ENCODE measurements at regions not wholly inside any gene's neighbourhood (a gene's known extent, or its start where the extent isn't known, plus 50 kb on each side); places are given as distances from the start of the nearest gene placed in this dataset.

DNA sequence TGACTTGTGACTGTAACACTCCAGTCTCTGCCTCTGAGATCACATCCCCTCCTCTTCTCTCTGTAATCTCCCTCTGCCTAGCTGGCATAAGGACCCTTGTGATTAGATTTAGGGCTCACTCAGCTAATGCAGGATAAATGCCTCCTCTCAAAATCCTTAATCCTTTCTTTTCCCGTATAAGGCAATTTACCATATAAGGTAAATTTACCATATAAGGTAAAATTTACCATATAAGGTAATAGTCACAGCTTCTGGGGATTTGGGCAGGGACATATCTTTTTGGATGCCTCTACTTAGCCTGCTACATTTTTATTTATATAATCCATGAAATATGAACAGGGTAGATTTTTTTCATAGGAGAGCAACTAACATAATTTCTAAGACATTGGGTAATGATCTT lies 318.0 kb upstream of the PUM3 start:
- DNase-seq = no peak

DNA sequence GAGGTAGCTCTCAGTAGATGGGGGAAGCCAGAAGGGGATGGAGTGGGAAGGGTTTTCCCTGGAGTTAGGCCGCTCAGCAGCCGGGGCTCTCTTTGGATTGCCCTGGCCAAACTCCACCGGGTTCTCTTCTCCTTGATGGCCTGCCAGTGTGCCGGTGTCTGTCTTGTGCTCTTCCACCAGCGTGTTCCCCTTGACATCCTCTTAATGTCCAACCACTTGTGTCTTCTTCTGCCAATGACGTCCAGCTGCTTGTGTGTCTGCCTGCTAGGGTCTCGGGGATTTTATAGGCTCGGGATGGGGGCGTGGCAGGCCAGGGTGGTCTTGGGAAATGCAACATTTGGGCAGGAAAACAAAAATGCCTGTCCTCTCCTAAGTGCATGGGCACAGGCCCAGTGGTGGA lies 313.1 kb upstream of the PUM3 start:
- DNase-seq = no peak

DNA sequence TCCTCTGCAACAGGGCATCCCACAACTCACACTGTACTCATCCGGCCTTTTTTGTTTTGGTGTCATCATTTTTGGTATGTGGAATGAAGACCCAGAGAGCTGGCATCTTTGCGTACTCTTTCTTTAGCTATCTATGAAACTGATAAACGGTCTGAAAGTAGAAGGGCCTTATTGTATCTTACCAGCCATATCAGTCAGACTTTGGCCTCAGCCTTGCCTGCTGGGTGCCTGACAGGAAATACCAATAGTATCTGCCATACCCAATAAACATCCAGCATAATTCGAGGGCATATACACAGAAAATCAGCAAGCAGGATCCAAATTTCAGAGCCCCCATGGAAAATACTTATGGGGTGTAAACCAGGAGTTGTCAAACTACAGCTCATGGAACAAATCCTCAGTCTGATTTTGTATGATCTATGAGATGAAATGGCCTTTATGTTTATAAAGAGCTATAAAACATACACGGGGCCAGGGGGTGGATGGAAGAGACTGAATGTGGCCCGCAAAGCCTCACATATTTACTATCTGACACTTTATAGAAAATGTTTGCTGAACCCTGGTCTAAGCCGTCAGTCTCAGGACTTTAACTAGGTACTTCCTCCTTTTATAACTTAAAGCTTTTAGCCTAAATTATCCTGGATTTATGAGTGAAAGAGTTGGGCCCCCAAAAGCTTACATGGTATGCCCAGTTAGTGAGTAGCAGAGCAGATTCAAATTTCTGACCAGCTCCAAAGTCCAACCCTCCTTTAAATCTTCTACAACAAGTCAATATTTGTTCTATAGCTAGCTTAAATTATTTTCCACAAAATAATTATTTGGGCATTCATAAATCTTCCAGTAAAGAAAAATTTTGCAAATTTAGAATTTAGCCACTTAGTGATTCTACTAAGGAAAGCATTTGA lies 308.0 kb upstream of the PUM3 start:
- no peak for DNase-seq

DNA sequence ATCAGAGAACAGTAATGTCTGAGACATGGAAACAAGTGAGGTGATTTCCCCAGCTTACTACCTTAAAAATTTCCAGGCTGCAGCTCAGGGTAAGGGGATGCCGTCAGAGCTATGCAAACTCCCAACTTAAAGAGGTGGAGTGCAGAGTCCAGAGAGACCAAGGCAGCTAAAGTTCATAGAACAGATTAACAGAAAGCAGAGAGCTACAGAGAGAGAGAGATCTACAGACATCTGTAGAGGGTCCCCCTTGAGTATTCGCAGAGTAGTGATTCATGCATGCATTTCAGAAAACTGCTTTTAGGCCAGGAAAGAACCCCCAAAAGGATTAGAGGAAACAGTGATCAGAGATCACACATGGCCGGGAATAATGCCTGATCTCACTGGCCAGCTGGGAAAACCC lies 306.2 kb upstream of the PUM3 start:
- DNase-seq = no peak

DNA sequence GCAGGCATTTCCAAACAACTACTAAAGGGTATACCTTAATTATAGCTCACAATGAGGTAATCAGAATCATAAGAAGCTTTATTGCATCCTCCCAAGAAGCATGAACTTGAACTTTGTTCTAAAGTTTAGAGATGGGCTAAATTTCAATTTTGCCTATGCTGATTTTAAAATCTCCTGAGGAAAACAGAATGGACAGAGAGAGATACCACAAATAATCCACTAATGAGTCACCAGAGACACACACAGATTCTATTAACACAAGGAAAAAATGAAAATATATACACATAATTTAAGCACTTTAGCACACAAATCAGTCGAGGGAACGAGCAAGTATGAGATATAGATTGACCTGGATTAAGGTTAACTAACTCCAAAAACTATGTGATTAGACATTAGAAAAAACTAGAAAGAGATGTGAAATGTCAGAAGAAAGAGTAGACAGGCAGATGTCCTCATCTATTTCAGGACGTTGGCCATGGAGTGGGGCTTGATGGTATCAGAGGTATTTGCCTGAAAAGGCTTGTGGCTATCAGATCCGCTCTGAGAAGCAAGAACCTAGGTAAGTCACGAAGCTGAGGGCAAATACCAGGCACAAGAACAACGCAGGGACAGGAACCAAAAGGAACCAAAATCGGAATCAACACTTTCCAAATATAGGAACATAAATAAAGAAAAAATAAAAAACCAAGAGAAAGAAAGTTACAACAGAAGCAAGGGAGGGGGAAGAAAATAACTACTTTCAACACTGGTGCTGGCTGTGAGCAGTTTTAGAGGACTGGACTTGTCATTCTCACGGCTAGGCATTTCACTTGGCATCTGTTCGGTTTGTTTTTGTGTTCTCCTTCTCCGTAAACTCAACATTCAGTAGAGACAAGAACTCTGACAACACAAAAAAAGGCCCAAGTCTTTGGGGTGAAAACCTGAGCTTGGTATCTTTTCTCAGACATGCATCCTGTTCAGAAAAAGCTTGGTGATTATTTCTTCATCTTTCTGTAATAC lies 294.6 kb upstream of the PUM3 start:
- no peak for DNase-seq

- no peak for DNase-seq
Observed at GRCh38 chr9:3137347-3137695, 293.4 kb upstream of the PUM3 start.

DNA sequence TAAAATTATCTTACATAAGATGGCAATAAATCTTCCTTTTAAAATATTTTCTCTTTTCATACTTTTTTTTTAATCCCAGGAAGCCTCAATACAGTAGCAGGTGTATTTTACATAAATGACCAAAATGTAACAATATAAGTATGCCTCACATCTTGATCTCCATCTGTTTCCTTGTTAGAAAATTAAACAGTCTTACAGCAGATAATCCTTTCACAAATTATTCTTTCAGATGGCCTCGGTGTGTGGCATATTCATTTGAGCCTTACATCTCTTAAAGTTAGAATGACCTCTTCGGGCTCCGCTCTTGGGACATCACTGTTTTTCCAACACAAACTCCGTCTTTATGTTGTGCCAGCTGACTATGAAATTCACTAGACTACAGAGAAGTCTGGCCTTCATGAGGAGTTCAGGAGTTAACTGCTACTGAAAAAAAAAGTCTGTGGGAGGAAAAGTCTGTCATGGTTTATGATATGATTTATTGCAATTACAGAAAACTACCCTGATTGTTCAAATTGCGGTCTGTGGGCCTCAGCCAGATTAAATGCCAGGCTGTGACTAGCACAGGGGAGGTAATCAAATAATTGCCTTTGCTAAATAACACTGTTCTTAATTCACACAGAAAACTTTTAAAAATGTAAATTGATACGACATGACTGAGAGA lies 292.9 kb upstream of the PUM3 start:
- no peak for DNase-seq

DNA sequence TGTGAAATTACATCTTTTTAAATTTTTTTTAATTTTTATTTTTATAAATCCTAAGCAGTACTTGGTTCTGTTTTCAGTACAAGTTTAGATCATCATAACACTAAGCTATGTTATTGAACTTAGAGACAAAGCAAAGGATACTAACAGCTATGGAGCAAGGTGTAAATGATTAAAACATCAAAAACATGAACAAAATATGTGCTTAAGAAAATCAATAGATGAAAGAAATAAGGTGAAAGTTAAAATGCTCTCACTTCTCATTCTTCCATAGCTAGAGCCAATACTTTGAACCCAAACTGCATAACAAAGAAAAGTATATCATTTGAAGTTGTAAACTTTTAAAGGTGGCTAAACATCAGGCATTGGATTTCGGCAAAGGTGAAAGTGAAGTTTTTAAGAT lies 292.3 kb upstream of the PUM3 start:
- no peak for DNase-seq

GRCh38 chr9:3127564-3127963 lies 283.7 kb upstream of the PUM3 start:
- no peak for DNase-seq

GRCh38 chr9:3125602-3126405 lies 281.9 kb upstream of the PUM3 start:
- peak; percentile 94 for DNase-seq

GRCh38 chr9:3124001-3124400 lies 280.1 kb upstream of the PUM3 start:
- DNase-seq = no peak

DNA sequence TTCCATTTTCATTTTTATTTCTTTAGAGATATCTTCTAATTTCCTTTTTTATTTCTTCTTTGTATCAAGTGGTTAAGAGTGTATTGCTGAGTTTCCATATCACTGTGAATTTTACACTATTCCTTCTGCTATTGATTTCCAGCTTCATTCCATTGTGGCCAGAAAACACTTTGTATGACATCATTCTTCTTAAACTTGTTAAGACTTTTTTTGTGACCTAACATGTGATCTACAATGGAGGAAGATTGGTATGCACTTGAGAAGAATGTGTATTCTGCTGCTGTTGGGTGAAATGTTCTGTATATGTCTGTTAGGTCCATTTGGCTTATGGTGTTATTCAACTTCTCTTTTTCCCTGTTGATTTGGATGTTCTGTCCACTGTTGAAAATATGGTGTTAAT lies 274.2 kb upstream of the PUM3 start:
- no peak for DNase-seq

- DNase-seq = no peak
Observed at GRCh38 chr9:3099646-3100045, 255.8 kb upstream of the PUM3 start.

GRCh38 chr9:3088219-3088618 lies 244.3 kb upstream of the PUM3 start:
- no peak for DNase-seq

- DNase-seq = no peak
Observed at GRCh38 chr9:3087697-3088096, 243.8 kb upstream of the PUM3 start.

- no peak for DNase-seq
Observed at GRCh38 chr9:3080951-3081350, 237.1 kb upstream of the PUM3 start.

GRCh38 chr9:3074247-3074646 lies 230.4 kb upstream of the PUM3 start:
- DNase-seq = peak; percentile 11

DNA sequence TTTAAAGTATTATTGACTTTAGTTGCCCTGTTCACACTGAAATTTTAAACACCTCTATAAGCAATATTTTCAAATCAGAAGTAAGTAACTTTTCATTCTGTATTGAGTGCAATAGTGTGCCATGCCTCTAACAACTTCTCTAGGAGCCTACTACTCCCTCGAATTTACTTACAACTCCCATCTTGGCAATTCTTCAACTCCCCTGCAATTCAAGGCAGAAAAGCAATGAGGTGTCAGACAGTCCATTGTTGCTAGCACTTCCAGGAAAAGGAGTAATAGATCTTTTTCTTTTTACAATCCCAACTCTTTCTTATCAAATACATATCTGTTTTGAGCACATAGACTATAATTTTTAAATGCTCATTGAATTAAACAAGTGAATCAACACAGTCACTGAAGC lies 222.7 kb upstream of the PUM3 start:
- no peak for DNase-seq

- DNase-seq = no peak
Observed at GRCh38 chr9:3059781-3060468, 216.0 kb upstream of the PUM3 start.

GRCh38 chr9:3058409-3058808 lies 214.5 kb upstream of the PUM3 start:
- DNase-seq = no peak

DNA sequence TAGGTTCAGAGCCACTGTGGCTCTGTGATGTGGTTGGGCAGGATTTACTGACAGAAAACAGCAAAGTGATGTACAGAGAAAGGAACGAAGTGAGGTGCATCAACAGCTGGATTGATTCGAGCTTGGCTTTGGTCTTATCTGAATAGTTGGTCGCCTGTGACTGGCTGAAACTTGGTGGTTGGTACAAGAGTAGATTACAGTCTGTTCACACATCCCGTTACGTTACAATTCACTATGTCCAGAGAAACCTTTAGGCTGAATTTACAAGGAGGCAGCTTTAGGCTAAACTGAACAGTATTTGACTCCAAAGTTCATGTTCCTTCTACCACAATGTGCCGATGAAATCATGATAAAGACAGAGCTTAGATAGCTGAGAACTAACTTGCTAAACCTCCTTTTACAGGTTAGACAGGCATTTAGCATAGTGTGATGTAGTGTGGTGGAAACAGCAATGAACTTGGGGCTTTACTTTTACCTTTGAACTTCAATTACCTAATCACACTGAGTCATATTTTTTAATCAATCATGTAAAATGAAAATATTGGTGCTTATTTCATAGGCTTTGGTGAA lies 210.2 kb upstream of the PUM3 start:
- no peak for DNase-seq

GRCh38 chr9:3049636-3050035 lies 205.7 kb upstream of the PUM3 start:
- DNase-seq = no peak
